ENCODE measurements at regions not wholly inside any gene's neighbourhood (a gene's known extent, or its start where the extent isn't known, plus 50 kb on each side); places are given as distances from the start of the nearest gene placed in this dataset.

DNA sequence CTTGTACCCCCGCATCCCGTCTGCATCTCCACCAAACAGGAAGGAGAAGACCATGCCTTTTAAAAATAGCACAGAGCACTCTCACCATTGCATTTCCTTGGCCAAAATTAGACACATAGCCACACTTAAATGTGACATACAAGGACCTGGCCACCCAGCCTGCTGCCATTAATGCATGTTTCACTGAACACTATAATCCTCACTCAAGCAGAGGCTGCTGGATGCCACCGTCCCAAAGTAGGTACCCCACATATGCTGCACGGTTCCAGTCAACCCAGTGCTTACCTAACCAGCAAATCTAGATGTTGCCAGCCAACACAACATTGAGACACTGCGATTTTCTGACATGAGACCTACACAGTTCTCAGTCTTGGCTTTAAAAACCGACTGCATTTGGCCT is 107.7 kb downstream of the ADSS2 start:
- H3K4me3 ChIP-seq (ENCODE audit: low read length) = no peak overlapping the region
- H3K4me1 ChIP-seq (ENCODE audit: low read length) = no peaks in the 10 kb centered on the region
- no peak overlapping the region for H3K9ac ChIP-seq (ENCODE audit: low read length)
- H4K20me1 ChIP-seq (ENCODE audit: insufficient read depth, low read depth, low read length) = no peaks in the 10 kb centered on the region
- no peaks in the 10 kb centered on the region for H3K79me2 ChIP-seq (ENCODE audit: low read length)
- H3K9me3 ChIP-seq (ENCODE audit: low read length) = 0 out of 2 replicates have a peak, but pooled peaks cover 5% of the 10 kb centered on the region
- no peak overlapping the region for H2AFZ ChIP-seq (ENCODE audit: low read length)
- no peaks in the 10 kb centered on the region for H3K27me3 ChIP-seq (ENCODE audit: low read length)
- peak; percentile 6 for DNase-seq
- no peak overlapping the region for H3K4me2 ChIP-seq (ENCODE audit: low read depth, low read length, poor library complexity, severe bottlenecking)
- no peak overlapping the region for H3K27ac ChIP-seq (ENCODE audit: low read length)
- no peaks in the 10 kb centered on the region for H3K9me2 ChIP-seq (replicated peaks; ENCODE audit: insufficient read depth, low read length)
- H3K36me3 ChIP-seq (ENCODE audit: insufficient read depth, low read length) = no peaks in the 10 kb centered on the region

DNA sequence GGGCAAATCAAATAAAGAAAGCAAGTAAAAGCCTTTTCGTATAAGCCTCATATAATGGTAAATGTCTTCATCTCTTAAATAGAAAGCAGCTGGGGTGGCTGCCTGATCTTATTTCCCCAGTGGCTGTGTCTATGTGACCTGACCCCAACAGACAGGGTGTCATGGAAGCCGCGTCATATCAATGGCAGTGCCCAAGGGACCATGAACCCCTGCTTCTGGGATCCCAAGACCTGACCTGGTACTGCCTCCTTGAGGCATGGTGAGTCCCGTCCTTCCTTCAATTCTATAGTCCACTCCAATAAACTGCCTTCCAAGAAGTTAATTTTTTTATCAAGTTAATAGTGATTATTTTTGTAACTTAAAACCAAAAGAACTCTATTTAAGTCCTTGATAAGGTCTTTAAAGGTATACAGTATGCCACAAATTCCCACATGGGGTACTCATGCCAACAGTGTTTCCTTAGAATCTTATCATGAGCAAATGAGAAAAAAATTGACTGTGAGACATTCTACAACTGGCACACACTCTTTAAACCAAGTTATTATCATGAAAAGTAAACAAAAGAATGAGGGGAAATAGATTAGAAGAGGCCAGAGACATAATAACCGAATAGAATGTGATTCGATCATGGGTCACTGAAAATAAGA is 104.6 kb downstream of the ADSS2 start:
- DNase-seq = no peak
- Histone ChIP-seq H3K27ac (ENCODE audit: low read length) (no peak overlapping the region), H3K9ac (ENCODE audit: low read length) (no peak overlapping the region), H4K20me1 (ENCODE audit: insufficient read depth, low read depth, low read length) (no peaks in the 10 kb centered on the region), H3K9me3 (ENCODE audit: low read length) (0 out of 2 replicates have a peak, but pooled peaks cover 5% of the 10 kb centered on the region), H3K4me1 (ENCODE audit: low read length) (no peaks in the 10 kb centered on the region; the same call in 1 of the 2 replicates), H3K4me2 (ENCODE audit: low read depth, low read length, poor library complexity, severe bottlenecking) (no peak overlapping the region), H3K9me2 (replicated peaks; ENCODE audit: insufficient read depth, low read length) (no peaks in the 10 kb centered on the region), H3K27me3 (ENCODE audit: low read length) (no peaks in the 10 kb centered on the region), H2AFZ (ENCODE audit: low read length) (no peak overlapping the region), H3K36me3 (ENCODE audit: insufficient read depth, low read length) (no peaks in the 10 kb centered on the region), H3K4me3 (ENCODE audit: low read length) (no peak overlapping the region), H3K79me2 (ENCODE audit: low read length) (no peaks in the 10 kb centered on the region)

- Histone ChIP-seq H3K9me2 (replicated peaks; ENCODE audit: insufficient read depth, low read length) (no peaks in the 10 kb centered on the region), H3K4me2 (ENCODE audit: low read depth, low read length, poor library complexity, severe bottlenecking) (no peak overlapping the region), H3K27ac (ENCODE audit: low read length) (no peak overlapping the region), H3K79me2 (ENCODE audit: low read length) (no peaks in the 10 kb centered on the region), H4K20me1 (ENCODE audit: insufficient read depth, low read depth, low read length) (no peaks in the 10 kb centered on the region), H3K9ac (ENCODE audit: low read length) (no peak overlapping the region), H3K9me3 (ENCODE audit: low read length) (0 out of 2 replicates have a peak, but pooled peaks cover 5% of the 10 kb centered on the region), H3K4me1 (ENCODE audit: low read length) (peaks cover 5% of the 10 kb centered on the region; the same call in 1 of the 2 replicates), H2AFZ (ENCODE audit: low read length) (no peak overlapping the region), H3K4me3 (ENCODE audit: low read length) (no peak overlapping the region), H3K36me3 (ENCODE audit: insufficient read depth, low read length) (no peaks in the 10 kb centered on the region), H3K27me3 (ENCODE audit: low read length) (0 out of 2 replicates have a peak, but pooled peaks cover 2% of the 10 kb centered on the region)
- DNase-seq = no peak
Observed at GRCh38 chr1:244347942-244348341, 103.8 kb downstream of the ADSS2 start.

- Histone ChIP-seq H3K27me3 (ENCODE audit: low read length) (0 out of 2 replicates have a peak, but pooled peaks cover 3% of the 10 kb centered on the region), H3K9me3 (ENCODE audit: low read length) (0 out of 2 replicates have a peak, but pooled peaks cover 5% of the 10 kb centered on the region), H3K79me2 (ENCODE audit: low read length) (no peaks in the 10 kb centered on the region), H3K4me1 (ENCODE audit: low read length) (peaks cover 5% of the 10 kb centered on the region; the same call in 1 of the 2 replicates), H3K9ac (ENCODE audit: low read length) (no peak overlapping the region), H2AFZ (ENCODE audit: low read length) (no peak overlapping the region), H3K4me2 (ENCODE audit: low read depth, low read length, poor library complexity, severe bottlenecking) (no peak overlapping the region), H3K9me2 (replicated peaks; ENCODE audit: insufficient read depth, low read length) (no peaks in the 10 kb centered on the region), H3K4me3 (ENCODE audit: low read length) (no peak overlapping the region), H4K20me1 (ENCODE audit: insufficient read depth, low read depth, low read length) (no peaks in the 10 kb centered on the region), H3K27ac (ENCODE audit: low read length) (no peak overlapping the region), H3K36me3 (ENCODE audit: insufficient read depth, low read length) (no peaks in the 10 kb centered on the region)
- no peak for DNase-seq
Observed at GRCh38 chr1:244349103-244349531, 102.6 kb downstream of the ADSS2 start.

DNA sequence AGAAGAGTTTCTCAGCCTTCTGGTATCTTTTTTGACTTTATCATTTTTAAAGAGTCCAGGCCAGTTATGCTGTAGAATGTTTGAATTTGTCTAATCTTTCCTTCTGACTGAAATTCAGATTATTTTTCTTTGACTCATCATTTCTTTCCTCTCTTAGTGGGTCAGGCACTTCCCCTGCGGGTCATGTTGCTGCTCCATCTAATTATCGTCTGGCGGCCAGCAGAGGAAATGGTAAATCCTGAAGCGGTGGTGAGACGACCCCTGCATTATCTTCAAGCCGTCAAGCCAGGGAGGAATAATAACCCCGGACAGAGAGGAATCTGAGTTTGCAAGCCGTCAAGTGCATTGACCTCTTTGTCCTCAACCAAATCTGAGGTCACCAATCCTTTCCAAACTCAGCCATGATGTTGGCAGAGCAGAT is 102.1 kb downstream of the ADSS2 start:
- H3K36me3 ChIP-seq (ENCODE audit: insufficient read depth, low read length) = no peaks in the 10 kb centered on the region
- no peak for DNase-seq
- no peaks in the 10 kb centered on the region for H4K20me1 ChIP-seq (ENCODE audit: insufficient read depth, low read depth, low read length)
- no peak overlapping the region for H3K27ac ChIP-seq (ENCODE audit: low read length)
- no peak overlapping the region for H2AFZ ChIP-seq (ENCODE audit: low read length)
- 0 out of 2 replicates have a peak, but pooled peaks cover 5% of the 10 kb centered on the region for H3K9me3 ChIP-seq (ENCODE audit: low read length)
- H3K4me1 ChIP-seq (ENCODE audit: low read length) = peaks cover 5% of the 10 kb centered on the region; the same call in 1 of the 2 replicates
- no peak overlapping the region for H3K9ac ChIP-seq (ENCODE audit: low read length)
- H3K9me2 ChIP-seq (replicated peaks; ENCODE audit: insufficient read depth, low read length) = no peaks in the 10 kb centered on the region
- H3K4me2 ChIP-seq (ENCODE audit: low read depth, low read length, poor library complexity, severe bottlenecking) = no peak overlapping the region
- 0 out of 2 replicates have a peak, but pooled peaks cover 3% of the 10 kb centered on the region for H3K27me3 ChIP-seq (ENCODE audit: low read length)
- no peak overlapping the region for H3K4me3 ChIP-seq (ENCODE audit: low read length)
- H3K79me2 ChIP-seq (ENCODE audit: low read length) = no peaks in the 10 kb centered on the region

DNA sequence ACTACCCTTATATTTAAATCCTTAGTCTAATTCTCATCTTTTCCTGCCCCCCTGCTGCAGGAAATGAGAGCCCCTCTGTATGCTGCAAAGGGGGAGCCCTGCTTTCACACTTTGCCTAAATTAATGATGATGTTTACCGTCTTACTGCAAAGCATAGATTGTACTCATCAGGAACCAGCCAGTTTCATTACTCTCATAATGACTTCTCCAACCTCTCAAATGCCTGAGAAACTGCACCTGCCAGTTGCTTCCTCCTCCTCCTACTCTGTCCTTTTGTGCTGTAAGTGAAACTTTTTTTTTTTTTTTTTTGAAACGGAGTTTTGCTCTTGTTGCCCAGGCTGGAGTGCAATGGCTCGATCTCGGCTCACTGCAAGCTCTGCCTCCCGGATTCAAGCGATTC is 101.7 kb downstream of the ADSS2 start:
- H3K4me2 ChIP-seq (ENCODE audit: low read depth, low read length, poor library complexity, severe bottlenecking) = no peak overlapping the region
- no peaks in the 10 kb centered on the region for H3K9me2 ChIP-seq (replicated peaks; ENCODE audit: insufficient read depth, low read length)
- no peak overlapping the region for H2AFZ ChIP-seq (ENCODE audit: low read length)
- no peaks in the 10 kb centered on the region for H4K20me1 ChIP-seq (ENCODE audit: insufficient read depth, low read depth, low read length)
- H3K79me2 ChIP-seq (ENCODE audit: low read length) = no peaks in the 10 kb centered on the region
- no peak for DNase-seq
- no peaks in the 10 kb centered on the region for H3K36me3 ChIP-seq (ENCODE audit: insufficient read depth, low read length)
- no peak overlapping the region for H3K9ac ChIP-seq (ENCODE audit: low read length)
- H3K4me1 ChIP-seq (ENCODE audit: low read length) = peaks cover 5% of the 10 kb centered on the region; the same call in 1 of the 2 replicates
- no peak overlapping the region for H3K27ac ChIP-seq (ENCODE audit: low read length)
- H3K9me3 ChIP-seq (ENCODE audit: low read length) = 0 out of 2 replicates have a peak, but pooled peaks cover 5% of the 10 kb centered on the region
- H3K27me3 ChIP-seq (ENCODE audit: low read length) = 0 out of 2 replicates have a peak, but pooled peaks cover 3% of the 10 kb centered on the region
- H3K4me3 ChIP-seq (ENCODE audit: low read length) = no peak overlapping the region

GRCh38 chr1:244352156-244352830 is 99.4 kb downstream of the ADSS2 start:
- Histone ChIP-seq H3K36me3 (ENCODE audit: insufficient read depth, low read length) (no peaks in the 10 kb centered on the region), H3K9me3 (ENCODE audit: low read length) (no peaks in the 10 kb centered on the region), H3K9ac (ENCODE audit: low read length) (no peak overlapping the region), H2AFZ (ENCODE audit: low read length) (no peak overlapping the region), H3K4me3 (ENCODE audit: low read length) (no peak overlapping the region), H3K27ac (ENCODE audit: low read length) (no peak overlapping the region), H3K27me3 (ENCODE audit: low read length) (0 out of 2 replicates have a peak, but pooled peaks cover 3% of the 10 kb centered on the region), H3K79me2 (ENCODE audit: low read length) (no peaks in the 10 kb centered on the region), H4K20me1 (ENCODE audit: insufficient read depth, low read depth, low read length) (no peaks in the 10 kb centered on the region), H3K9me2 (replicated peaks; ENCODE audit: insufficient read depth, low read length) (no peaks in the 10 kb centered on the region), H3K4me2 (ENCODE audit: low read depth, low read length, poor library complexity, severe bottlenecking) (no peak overlapping the region), H3K4me1 (ENCODE audit: low read length) (peaks cover 5% of the 10 kb centered on the region; the same call in 1 of the 2 replicates)
- no peak for DNase-seq

DNA sequence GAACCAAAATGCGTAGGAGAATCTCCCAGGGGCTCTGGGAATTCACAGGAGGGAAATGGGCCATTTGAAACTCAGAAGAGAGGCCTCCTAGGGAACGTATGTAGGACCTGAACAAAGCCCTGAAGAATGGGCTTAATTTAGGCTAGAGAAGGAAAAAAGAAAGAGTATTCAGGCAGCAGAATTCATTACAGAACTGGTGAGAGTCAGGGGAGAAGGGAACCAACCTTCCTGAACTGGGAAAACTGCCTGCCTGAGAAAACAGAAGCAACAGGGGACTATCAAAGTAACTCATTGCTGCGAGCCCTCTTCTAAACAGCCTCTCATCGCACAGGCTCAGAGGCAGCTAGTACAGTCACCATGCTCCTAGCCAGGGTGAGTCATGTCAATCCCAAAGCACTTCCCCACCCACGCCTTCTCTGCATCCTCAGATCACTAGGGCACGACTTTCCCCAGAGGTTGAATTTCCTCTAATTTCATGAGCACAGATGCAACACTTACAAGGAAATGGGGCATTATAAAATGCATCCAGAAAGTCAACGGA is 98.1 kb downstream of the ADSS2 start:
- no peak overlapping the region for H3K4me3 ChIP-seq (ENCODE audit: low read length)
- DNase-seq = no peak
- no peaks in the 10 kb centered on the region for H3K9me3 ChIP-seq (ENCODE audit: low read length)
- H3K36me3 ChIP-seq (ENCODE audit: insufficient read depth, low read length) = no peaks in the 10 kb centered on the region
- peaks cover 5% of the 10 kb centered on the region; the same call in 1 of the 2 replicates for H3K4me1 ChIP-seq (ENCODE audit: low read length)
- H3K27me3 ChIP-seq (ENCODE audit: low read length) = 0 out of 2 replicates have a peak, but pooled peaks cover 3% of the 10 kb centered on the region
- no peaks in the 10 kb centered on the region for H3K79me2 ChIP-seq (ENCODE audit: low read length)
- no peaks in the 10 kb centered on the region for H4K20me1 ChIP-seq (ENCODE audit: insufficient read depth, low read depth, low read length)
- no peak overlapping the region for H3K27ac ChIP-seq (ENCODE audit: low read length)
- H3K4me2 ChIP-seq (ENCODE audit: low read depth, low read length, poor library complexity, severe bottlenecking) = no peak overlapping the region
- H2AFZ ChIP-seq (ENCODE audit: low read length) = no peak overlapping the region
- no peak overlapping the region for H3K9ac ChIP-seq (ENCODE audit: low read length)
- no peaks in the 10 kb centered on the region for H3K9me2 ChIP-seq (replicated peaks; ENCODE audit: insufficient read depth, low read length)
